ENCODE measurements at regions not wholly inside any gene's neighbourhood (a gene's known extent, or its start where the extent isn't known, plus 50 kb on each side); places are given as distances from the start of the nearest gene placed in this dataset.
A peak's percentile ranks its signal among the peaks of the same experiment; 100 is the strongest.

- H3K4me1 ChIP-seq (ENCODE audit: insufficient read depth, low read length, severe bottlenecking), result peaks cover 9% of the 10 kb centered on the region
- no peaks in the 10 kb centered on the region for H3K36me3 ChIP-seq (ENCODE audit: insufficient read depth, low read length)
- no peaks in the 10 kb centered on the region for H4K20me1 ChIP-seq (ENCODE audit: insufficient read depth, low read length)
- no peaks in the 10 kb centered on the region for H3F3A ChIP-seq (ENCODE audit: insufficient read depth, low read length)
- peaks cover 3% of the 10 kb centered on the region; the same call in 1 of the 2 replicates for H3K9me3 ChIP-seq (ENCODE audit: low read length)
- H3K4me2 ChIP-seq (ENCODE audit: low read length), result no peak overlapping the region
- no peak overlapping the region for H3K9ac ChIP-seq (ENCODE audit: low read length)
- H3K4me3 ChIP-seq (ENCODE audit: low read depth, low read length, poor library complexity, severe bottlenecking), result no peak overlapping the region
- no peak overlapping the region for H3K27ac ChIP-seq (ENCODE audit: low read depth, low read length, poor library complexity, severe bottlenecking)
- TF ChIP-seq EZH2 (IDR thresholded peaks at IDR 0.05; ENCODE audit: borderline replicate concordance, low read length) (no peak), CTCF (IDR thresholded peaks at IDR 0.05; ENCODE audit: low read length) (no peak)
- no peaks in the 10 kb centered on the region for H3K79me2 ChIP-seq (ENCODE audit: insufficient read depth, low read length)
- H3K27me3 ChIP-seq (ENCODE audit: insufficient read depth, low read length), result no peaks in the 10 kb centered on the region
- no peak overlapping the region for H2AFZ ChIP-seq (ENCODE audit: low read length)
- H3K9me2 ChIP-seq (ENCODE audit: low read depth, low read length), result no peaks in the 10 kb centered on the region
Measured at GRCh38 chr3:62942764-62943163, 67.5 kb upstream of the CADPS start.

GRCh38 chr3:62948921-62949320, 73.7 kb upstream of the CADPS start:
- Histone ChIP-seq H4K20me1 (ENCODE audit: insufficient read depth, low read length) (no peaks in the 10 kb centered on the region), H3K9me3 (ENCODE audit: low read length) (no peaks in the 10 kb centered on the region), H3K4me3 (ENCODE audit: low read depth, low read length, poor library complexity, severe bottlenecking) (no peak overlapping the region), H3K9ac (ENCODE audit: low read length) (no peak overlapping the region), H3K4me1 (ENCODE audit: insufficient read depth, low read length, severe bottlenecking) (peaks cover 5% of the 10 kb centered on the region), H3K9me2 (ENCODE audit: low read depth, low read length) (no peaks in the 10 kb centered on the region), H3K4me2 (ENCODE audit: low read length) (no peak overlapping the region), H3K36me3 (ENCODE audit: insufficient read depth, low read length) (no peaks in the 10 kb centered on the region; the same call in 1 of the 2 replicates), H3F3A (ENCODE audit: insufficient read depth, low read length) (no peaks in the 10 kb centered on the region), H3K27me3 (ENCODE audit: insufficient read depth, low read length) (no peaks in the 10 kb centered on the region), H3K27ac (ENCODE audit: low read depth, low read length, poor library complexity, severe bottlenecking) (no peak overlapping the region), H3K79me2 (ENCODE audit: insufficient read depth, low read length) (no peaks in the 10 kb centered on the region), H2AFZ (ENCODE audit: low read length) (no peak overlapping the region)
- TF ChIP-seq EZH2 (IDR thresholded peaks at IDR 0.05; ENCODE audit: borderline replicate concordance, low read length) (no peak), CTCF (IDR thresholded peaks at IDR 0.05; ENCODE audit: low read length) (no peak)

GRCh38 chr3:62950210-62950609, 75.0 kb upstream of the CADPS start:
- no peak overlapping the region for H3K27ac ChIP-seq (ENCODE audit: low read depth, low read length, poor library complexity, severe bottlenecking)
- no peaks in the 10 kb centered on the region for H3K9me2 ChIP-seq (ENCODE audit: low read depth, low read length)
- H3K4me2 ChIP-seq (ENCODE audit: low read length), result no peak overlapping the region
- H3K9me3 ChIP-seq (ENCODE audit: low read length), result no peaks in the 10 kb centered on the region
- peak overlapping the region; percentile 36; the same call in 1 of the 2 replicates for H3K9ac ChIP-seq (ENCODE audit: low read length)
- no peaks in the 10 kb centered on the region for H3F3A ChIP-seq (ENCODE audit: insufficient read depth, low read length)
- no peaks in the 10 kb centered on the region for H3K27me3 ChIP-seq (ENCODE audit: insufficient read depth, low read length)
- H3K4me3 ChIP-seq (ENCODE audit: low read depth, low read length, poor library complexity, severe bottlenecking), result peak overlapping the region; percentile 41
- no peaks in the 10 kb centered on the region for H3K79me2 ChIP-seq (ENCODE audit: insufficient read depth, low read length)
- TF ChIP-seq CTCF (IDR thresholded peaks at IDR 0.05; ENCODE audit: low read length) (no peak), EZH2 (IDR thresholded peaks at IDR 0.05; ENCODE audit: borderline replicate concordance, low read length) (no peak)
- no peak overlapping the region for H2AFZ ChIP-seq (ENCODE audit: low read length)
- peaks cover 18% of the 10 kb centered on the region for H3K4me1 ChIP-seq (ENCODE audit: insufficient read depth, low read length, severe bottlenecking)
- H3K36me3 ChIP-seq (ENCODE audit: insufficient read depth, low read length), result no peaks in the 10 kb centered on the region; the same call in 1 of the 2 replicates
- no peaks in the 10 kb centered on the region for H4K20me1 ChIP-seq (ENCODE audit: insufficient read depth, low read length)
